ENCODE measurements at regions not wholly inside any gene's neighbourhood (a gene's known extent, or its start where the extent isn't known, plus 50 kb on each side); places are given as distances from the start of the nearest gene placed in this dataset.

GRCh38 chr5:17925276-17925675, 291.0 kb downstream of the TAF11L14 start:
- Histone ChIP-seq H4K91ac (ENCODE audit: insufficient read depth, low read depth, low read length) (no peak overlapping the region), H3K9ac (ENCODE audit: low read depth, low read length) (no peak overlapping the region), H2BK5ac (ENCODE audit: low read depth, low read length, poor library complexity, severe bottlenecking) (no peak overlapping the region), H3K18ac (ENCODE audit: low read depth, low read length) (no peak overlapping the region), H3K9me1 (ENCODE audit: insufficient read depth, low read length) (no peaks in the 10 kb centered on the region), H2BK120ac (ENCODE audit: low read depth, low read length) (no peak overlapping the region), H3K79me1 (ENCODE audit: low read depth in 1 of 2, low read length in 2 of 2) (no peaks in the 10 kb centered on the region), H2AFZ (replicated peaks; ENCODE audit: low read length, poor library complexity) (no peak overlapping the region), H3K4me3 (ENCODE audit: insufficient read depth, low read depth, low read length) (no peak overlapping the region), H3K36me3 (ENCODE audit: control insufficient read depth, insufficient read depth, low read length) (no peaks in the 10 kb centered on the region), H3K23ac (ENCODE audit: low read depth, low read length) (no peak overlapping the region), H4K20me1 (ENCODE audit: insufficient read depth, low read length) (no peaks in the 10 kb centered on the region), H3K27ac (ENCODE audit: insufficient read depth, low read length) (no peak overlapping the region), H3K14ac (replicated peaks; ENCODE audit: low read depth, low read length) (no peak overlapping the region), H3K4me1 (ENCODE audit: control insufficient read depth, insufficient read depth, low read length) (no peaks in the 10 kb centered on the region), H2BK20ac (ENCODE audit: low read depth, low read length) (no peak overlapping the region), H2AK5ac (ENCODE audit: low read depth, low read length) (no peak overlapping the region), H3K4ac (ENCODE audit: low read depth, low read length) (no peak overlapping the region), H3K27me3 (ENCODE audit: control insufficient read depth, insufficient read depth, low read length) (no peaks in the 10 kb centered on the region), H4K5ac (ENCODE audit: low read depth, low read length) (no peak overlapping the region), H3K56ac (ENCODE audit: extremely low read depth, insufficient read depth, low read length) (no peak overlapping the region), H2AK9ac (replicated peaks; ENCODE audit: low read depth, low read length, poor library complexity) (no peak overlapping the region), H3K4me2 (ENCODE audit: low read depth, low read length) (no peak overlapping the region), H2BK15ac (ENCODE audit: low read depth, low read length) (no peak overlapping the region), H4K8ac (ENCODE audit: low read depth in 2 of 2, low read length in 2 of 2) (no peak overlapping the region), H3K9me3 (ENCODE audit: control insufficient read depth, insufficient read depth, low read length) (no peaks in the 10 kb centered on the region)
- ATAC-seq (ENCODE audit: low read depth): no peak
- in situ Hi-C loops (cut with MboI; ENCODE audit: low sequenced_read_pairs) (no loop called here), intact Hi-C loops (cut with micrococcal nuclease) (no loop called here), dilution Hi-C loops (cut with HindIII; ENCODE audit: low sequenced_read_pairs, unreplicated experiment) (no loop called here)
- POLR2A ChIA-PET (ENCODE audit: unreplicated experiment): no interaction called here
- no CpG with 5 or more reads among the region's 4 CpGs for WGBS, 2 experiments (ENCODE audit: extremely low coverage in 2 of 2, insufficient read length in 1 of 2)
- no peak for DNase-seq
- BruUV-seq (replicated peaks): no TSS peak
- TF ChIP-seq RAD21 (IDR thresholded peaks at IDR 0.05; ENCODE audit: low read length) (no peak), MXI1 (IDR thresholded peaks at IDR 0.05; ENCODE audit: borderline replicate concordance, low read depth, low read length) (no peak), BHLHE40 (IDR thresholded peaks at IDR 0.05; ENCODE audit: low read depth, low read length) (no peak), FOS (IDR thresholded peaks at IDR 0.05; ENCODE audit: low read depth, low read length) (no peak), CEBPB (IDR thresholded peaks at IDR 0.05; ENCODE audit: low read depth, low read length) (no peak), CHD1 (IDR thresholded peaks at IDR 0.05; ENCODE audit: low read depth, low read length) (no peak), POLR2A (IDR thresholded peaks at IDR 0.05; ENCODE audit: low read depth, low read length) (no peak), RFX5 (IDR thresholded peaks at IDR 0.05; ENCODE audit: low read depth, low read length) (no peak), NFE2L2 (IDR thresholded peaks at IDR 0.05; ENCODE audit: low read depth, low read length) (no peak), SMC3 (IDR thresholded peaks at IDR 0.05; ENCODE audit: low read depth, low read length) (no peak), RCOR1 (IDR thresholded peaks at IDR 0.05; ENCODE audit: insufficient replicate concordance, low read length) (no peak), MAZ (IDR thresholded peaks at IDR 0.05; ENCODE audit: borderline replicate concordance, low read depth, low read length) (no peak), MAFK (IDR thresholded peaks at IDR 0.05; ENCODE audit: low read depth, low read length) (no peak)
- TF ChIP-seq, protein P1, sequence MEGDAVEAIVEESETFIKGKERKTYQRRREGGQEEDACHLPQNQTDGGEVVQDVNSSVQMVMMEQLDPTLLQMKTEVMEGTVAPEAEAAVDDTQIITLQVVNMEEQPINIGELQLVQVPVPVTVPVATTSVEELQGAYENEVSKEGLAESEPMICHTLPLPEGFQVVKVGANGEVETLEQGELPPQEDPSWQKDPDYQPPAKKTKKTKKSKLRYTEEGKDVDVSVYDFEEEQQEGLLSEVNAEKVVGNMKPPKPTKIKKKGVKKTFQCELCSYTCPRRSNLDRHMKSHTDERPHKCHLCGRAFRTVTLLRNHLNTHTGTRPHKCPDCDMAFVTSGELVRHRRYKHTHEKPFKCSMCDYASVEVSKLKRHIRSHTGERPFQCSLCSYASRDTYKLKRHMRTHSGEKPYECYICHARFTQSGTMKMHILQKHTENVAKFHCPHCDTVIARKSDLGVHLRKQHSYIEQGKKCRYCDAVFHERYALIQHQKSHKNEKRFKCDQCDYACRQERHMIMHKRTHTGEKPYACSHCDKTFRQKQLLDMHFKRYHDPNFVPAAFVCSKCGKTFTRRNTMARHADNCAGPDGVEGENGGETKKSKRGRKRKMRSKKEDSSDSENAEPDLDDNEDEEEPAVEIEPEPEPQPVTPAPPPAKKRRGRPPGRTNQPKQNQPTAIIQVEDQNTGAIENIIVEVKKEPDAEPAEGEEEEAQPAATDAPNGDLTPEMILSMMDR (conservative IDR thresholded peaks at IDR 0.05; ENCODE audit: low read depth, low read length): no peak
- TF ChIP-seq, protein P2, sequence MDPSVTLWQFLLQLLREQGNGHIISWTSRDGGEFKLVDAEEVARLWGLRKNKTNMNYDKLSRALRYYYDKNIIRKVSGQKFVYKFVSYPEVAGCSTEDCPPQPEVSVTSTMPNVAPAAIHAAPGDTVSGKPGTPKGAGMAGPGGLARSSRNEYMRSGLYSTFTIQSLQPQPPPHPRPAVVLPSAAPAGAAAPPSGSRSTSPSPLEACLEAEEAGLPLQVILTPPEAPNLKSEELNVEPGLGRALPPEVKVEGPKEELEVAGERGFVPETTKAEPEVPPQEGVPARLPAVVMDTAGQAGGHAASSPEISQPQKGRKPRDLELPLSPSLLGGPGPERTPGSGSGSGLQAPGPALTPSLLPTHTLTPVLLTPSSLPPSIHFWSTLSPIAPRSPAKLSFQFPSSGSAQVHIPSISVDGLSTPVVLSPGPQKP (IDR thresholded peaks at IDR 0.05; ENCODE audit: borderline replicate concordance, low read depth, low read length): no peak
- TF ChIP-seq, protein P3, sequence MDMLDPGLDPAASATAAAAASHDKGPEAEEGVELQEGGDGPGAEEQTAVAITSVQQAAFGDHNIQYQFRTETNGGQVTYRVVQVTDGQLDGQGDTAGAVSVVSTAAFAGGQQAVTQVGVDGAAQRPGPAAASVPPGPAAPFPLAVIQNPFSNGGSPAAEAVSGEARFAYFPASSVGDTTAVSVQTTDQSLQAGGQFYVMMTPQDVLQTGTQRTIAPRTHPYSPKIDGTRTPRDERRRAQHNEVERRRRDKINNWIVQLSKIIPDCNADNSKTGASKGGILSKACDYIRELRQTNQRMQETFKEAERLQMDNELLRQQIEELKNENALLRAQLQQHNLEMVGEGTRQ (IDR thresholded peaks at IDR 0.05; ENCODE audit: low read depth, low read length): no peak
- CTCF ChIA-PET: interaction anchor here (1.2 kb wide), 1 partner anchor 17 kb away, joined by 6 read pairs; no protein-coding TSS in a partner anchor

Data from IMR-90 (cell line).